H1 (cell line): ENCODE measurements at regions not wholly inside any gene's neighbourhood (a gene's known extent, or its start where the extent isn't known, plus 50 kb on each side); places are given as distances from the start of the nearest gene placed in this dataset.

ENCODE experiments used
- ATF3 ChIP-seq: IDR thresholded peaks from 2 replicates; pipeline ENCODE4 v1.6.1; 2011; ENCODE audit warnings: low read depth, mild to moderate bottlenecking, low read length; ENCODE audit not compliant: insufficient read depth
- EZH2 ChIP-seq: fragments of 200-600 bp; sonication (generic); IDR thresholded peaks from 2 replicates; pipeline ENCODE4 v1.7.1; 2012; ENCODE audit warnings: low read depth, mild to moderate bottlenecking, moderate library complexity, low read length, inconsistent platforms; ENCODE audit not compliant: severe bottlenecking
- NRF1 ChIP-seq: IDR thresholded peaks from 2 replicates; pipeline ENCODE4 v1.6.1; 2011; ENCODE audit warnings: mild to moderate bottlenecking, low read depth, low read length, improper control_type of control experiment
- RXRA ChIP-seq: IDR thresholded peaks from 2 replicates; pipeline ENCODE4 v1.6.1; 2011; ENCODE audit warnings: low read depth, mild to moderate bottlenecking, low read length, moderate library complexity; ENCODE audit not compliant: insufficient read depth

GRCh38 chr3:102192575-102192974 lies 242.2 kb upstream of the ZPLD1 start:
- no peak for TF ChIP-seq RXRA
- no peak for TF ChIP-seq EZH2
- TF ChIP-seq ATF3, result no peak
- no peak for TF ChIP-seq NRF1
